HG03520 (cell line): ENCODE measurements at regions not wholly inside any gene's neighbourhood (a gene's known extent, or its start where the extent isn't known, plus 50 kb on each side); places are given as distances from the start of the nearest gene placed in this dataset.
"Not testable (repeated sequence)": the region's sequence is repeated elsewhere in the genome, so short reads cannot be mapped to it uniquely, and the experiment has no call there.

Experiments
- ATAC-seq: cut with Tn5 transposase; IDR thresholded peaks from one replicate; pipeline ENCODE4 v1.9.1; 2021; ENCODE audit warnings: mild to moderate bottlenecking, moderate library complexity; ENCODE audit not compliant: unreplicated experiment

DNA sequence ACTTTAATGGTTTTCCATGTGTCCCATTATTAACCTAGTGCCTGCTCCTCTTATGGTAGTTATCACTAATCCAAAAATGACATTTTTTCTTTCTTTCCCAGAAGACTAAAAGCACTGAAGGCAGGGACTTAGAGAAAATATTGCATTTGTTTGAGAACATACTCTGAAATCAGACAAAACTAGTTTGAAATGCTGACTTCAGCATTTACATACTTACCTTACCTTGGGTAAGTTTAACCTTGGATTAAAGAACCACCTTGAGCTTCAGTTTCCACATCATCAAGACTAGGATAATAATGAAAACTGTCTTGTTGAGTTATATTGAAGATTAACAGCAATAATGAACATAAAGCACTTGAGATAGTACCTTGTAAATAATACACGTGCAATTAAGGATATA is 413.0 kb downstream of the SOX2 start:
- ATAC-seq, result no peak

GRCh38 chr3:182129740-182130139 is 418.0 kb downstream of the SOX2 start:
- ATAC-seq, result no peak

- ATAC-seq, result no peak
Measured at GRCh38 chr3:182133752-182134151, 422.0 kb downstream of the SOX2 start.

DNA sequence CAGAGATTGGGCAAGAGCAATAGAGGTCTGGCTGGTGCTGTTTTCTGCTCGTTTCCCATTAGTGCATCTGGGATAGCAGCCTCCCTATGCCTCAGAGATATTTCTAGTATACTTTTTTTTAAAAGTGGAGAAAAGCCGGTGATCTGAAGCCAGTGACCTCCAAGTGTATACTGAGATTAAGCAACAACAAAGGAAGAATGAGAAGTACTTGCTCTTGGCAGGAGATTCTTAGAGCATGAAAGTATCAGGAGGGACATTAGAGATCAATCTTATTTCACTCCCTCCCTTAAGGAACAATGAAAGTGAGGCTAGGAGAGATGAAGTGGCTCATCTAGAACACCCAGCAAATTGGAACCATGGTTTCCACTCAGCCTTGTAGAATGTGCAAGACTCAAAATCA is 423.3 kb downstream of the SOX2 start:
- ATAC-seq, result no peak

GRCh38 chr3:182136008-182136910 is 424.5 kb downstream of the SOX2 start:
- no peak for ATAC-seq

GRCh38 chr3:182138393-182138792 is 426.7 kb downstream of the SOX2 start:
- ATAC-seq, result no peak

GRCh38 chr3:182139627-182140357 is 428.1 kb downstream of the SOX2 start:
- ATAC-seq, result no peak

GRCh38 chr3:182142928-182143327 is 431.2 kb downstream of the SOX2 start:
- no peak for ATAC-seq

- no peak for ATAC-seq
Measured at GRCh38 chr3:182143903-182144302, 432.2 kb downstream of the SOX2 start.

DNA sequence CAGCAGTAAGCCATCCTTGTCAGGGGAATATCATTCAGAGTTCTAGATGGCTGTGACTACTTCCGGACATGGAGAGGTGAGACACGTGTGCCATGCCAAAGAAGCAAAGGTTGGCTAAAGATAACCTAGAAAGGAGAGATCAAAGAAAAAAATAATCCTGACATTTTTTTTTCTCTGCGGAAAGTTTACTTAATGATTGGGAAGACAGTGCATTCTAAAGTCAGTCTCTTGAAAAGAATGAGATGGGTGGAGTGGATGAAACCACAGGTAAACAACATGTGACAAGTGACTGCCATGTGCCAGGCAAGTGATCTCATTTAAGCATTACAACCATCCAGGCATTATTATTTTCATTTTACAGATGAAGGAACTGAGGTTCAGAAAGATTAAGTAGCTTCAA is 436.6 kb downstream of the SOX2 start:
- no peak for ATAC-seq

DNA sequence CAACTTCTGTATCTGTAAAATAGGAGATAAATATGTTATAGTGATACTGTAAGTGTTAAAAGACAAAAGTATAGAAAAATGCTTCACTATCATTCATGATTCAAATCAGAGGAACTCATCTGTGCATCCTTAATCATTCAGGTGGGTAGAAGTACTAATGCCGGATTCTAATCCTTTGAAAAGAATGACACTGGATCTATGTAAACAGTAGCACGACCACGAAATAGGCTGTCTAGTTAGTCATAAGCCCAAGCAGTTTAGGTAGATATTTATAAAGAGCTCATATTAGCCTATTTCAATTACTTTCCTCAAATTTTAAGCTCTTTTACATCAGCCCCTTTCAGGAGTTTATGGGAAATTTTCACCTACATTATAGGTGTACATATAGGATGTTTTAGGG is 437.9 kb downstream of the SOX2 start:
- ATAC-seq, result no peak

- ATAC-seq, result not testable (repeated sequence)
Measured at GRCh38 chr3:182156326-182156725, 444.6 kb downstream of the SOX2 start.

- ATAC-seq, result no peak
Measured at GRCh38 chr3:182165234-182165633, 453.5 kb downstream of the SOX2 start.

GRCh38 chr3:182172534-182172933 is 460.8 kb downstream of the SOX2 start:
- no peak for ATAC-seq

DNA sequence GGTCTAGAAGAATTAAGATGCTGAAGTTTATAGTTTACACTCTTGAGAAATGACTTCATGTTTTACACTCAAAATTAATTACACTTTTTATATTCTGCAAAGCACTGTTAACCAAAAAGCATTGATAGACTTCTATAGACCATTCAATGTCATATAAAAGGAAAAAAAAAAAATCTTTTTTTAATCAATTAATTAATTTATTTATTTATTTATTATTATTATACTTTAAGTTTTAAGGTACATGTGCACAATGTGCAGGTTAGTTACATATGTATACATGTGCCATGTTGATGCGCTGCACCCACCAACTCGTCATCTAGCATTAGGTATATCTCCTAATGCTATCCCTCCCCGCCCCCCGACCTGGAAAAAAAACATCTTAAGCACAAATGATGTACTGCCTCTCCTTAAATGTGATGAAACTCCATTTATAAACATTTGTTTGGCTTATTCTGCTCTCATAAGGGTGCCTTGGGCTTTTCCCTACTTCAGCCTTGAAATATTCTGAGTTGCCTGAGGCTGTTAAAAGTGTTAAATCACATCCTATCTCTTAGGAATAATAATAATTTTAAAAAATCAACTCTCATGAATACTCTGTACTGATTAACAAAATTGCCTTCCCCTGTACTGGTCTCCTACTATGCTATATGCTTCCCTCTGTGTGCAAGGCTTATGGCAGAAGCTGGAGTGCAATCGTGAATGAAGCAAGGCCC is 466.9 kb downstream of the SOX2 start:
- no peak for ATAC-seq

GRCh38 chr3:182179631-182180030 is 467.9 kb downstream of the SOX2 start:
- no peak for ATAC-seq

DNA sequence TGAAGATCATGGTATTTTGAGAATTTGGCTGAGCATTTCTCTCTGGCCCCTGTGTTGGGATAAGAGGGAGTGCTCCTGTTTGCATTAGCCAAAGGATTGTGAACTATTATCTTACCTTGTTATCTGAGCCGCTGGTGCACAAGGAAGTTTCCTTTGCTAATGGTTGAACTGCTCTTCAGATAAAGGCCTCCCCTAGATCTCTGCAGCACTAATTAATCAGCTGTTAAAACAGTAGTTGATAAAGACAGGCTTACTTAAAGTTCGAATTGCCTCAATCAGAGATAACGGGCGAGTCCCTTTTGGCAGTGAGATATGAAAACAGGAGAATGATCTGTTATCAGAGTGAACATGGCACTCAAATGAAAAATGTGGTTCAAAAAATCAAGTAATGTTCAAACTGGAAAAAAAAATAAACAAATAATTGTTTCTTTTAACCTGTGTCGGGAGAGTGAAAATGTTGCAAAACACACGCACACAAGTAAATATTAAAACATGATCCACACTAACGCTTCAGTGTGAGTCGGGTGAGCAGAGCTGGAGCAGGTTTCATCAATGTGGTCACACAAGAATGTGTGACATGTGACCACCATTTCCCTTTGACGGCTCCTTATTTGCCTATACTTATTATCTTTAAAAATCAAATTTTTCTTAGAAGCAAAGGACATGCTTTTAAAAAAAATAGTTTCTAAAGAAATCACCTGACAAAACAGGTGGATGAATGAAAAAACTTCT is 469.1 kb downstream of the SOX2 start:
- ATAC-seq, result no peak

DNA sequence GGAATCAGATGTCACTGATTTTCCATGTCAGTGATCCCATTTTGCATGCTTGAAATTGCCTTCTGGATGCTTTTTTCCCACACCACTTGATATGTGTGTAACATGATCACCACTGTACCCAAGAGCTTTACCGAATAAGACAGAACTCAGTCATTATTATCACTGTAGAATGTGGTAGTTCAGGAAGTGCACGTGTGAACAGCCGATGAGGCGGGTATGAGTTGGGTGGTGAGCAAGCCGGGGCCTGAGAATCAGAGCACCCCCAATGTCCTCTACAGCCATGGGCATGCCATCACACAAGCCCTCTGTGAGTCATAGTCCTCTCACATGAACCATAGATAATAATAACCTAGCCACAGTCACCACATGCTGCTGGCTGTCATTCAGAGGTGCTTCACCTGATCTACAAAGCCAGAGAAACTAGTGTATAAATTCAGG is 470.8 kb downstream of the SOX2 start:
- ATAC-seq, result no peak

DNA sequence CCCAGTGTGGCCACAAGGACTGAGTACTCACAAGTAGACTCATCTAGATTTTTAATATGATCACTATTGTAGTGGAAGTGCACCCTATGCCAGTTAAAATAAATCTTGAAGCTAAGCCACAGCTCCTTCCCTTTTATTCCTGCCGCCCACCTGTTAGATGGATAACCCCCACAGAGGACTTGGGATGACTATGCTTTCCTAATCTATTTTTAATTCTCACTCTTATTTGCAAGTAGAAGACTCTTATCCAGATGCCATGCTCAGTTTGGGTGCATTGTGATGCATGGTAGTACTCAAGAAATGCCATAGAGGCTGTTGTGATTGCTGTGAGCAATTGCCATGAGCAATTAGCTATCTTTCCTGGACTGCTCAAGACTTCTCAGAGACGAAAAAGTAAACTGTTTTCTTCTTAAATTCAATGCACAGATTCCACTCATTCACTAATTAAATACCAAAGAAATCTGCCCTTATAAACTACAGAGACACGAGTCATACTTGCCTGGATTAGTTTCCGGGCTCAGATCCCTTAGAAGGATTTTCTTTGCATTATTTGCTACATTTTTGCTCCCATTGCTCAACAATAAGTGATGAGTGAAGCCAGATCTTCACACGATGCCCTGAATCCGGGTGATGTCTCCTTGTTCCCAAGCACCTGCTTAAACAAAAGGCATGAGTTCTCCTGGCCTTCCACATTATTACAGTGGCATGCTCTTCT is 472.1 kb downstream of the SOX2 start:
- ATAC-seq, result no peak

- no peak for ATAC-seq
Measured at GRCh38 chr3:182185313-182185712, 473.6 kb downstream of the SOX2 start.
